ENCODE measurements at regions not wholly inside any gene's neighbourhood (a gene's known extent, or its start where the extent isn't known, plus 50 kb on each side); places are given as distances from the start of the nearest gene placed in this dataset.

DNA sequence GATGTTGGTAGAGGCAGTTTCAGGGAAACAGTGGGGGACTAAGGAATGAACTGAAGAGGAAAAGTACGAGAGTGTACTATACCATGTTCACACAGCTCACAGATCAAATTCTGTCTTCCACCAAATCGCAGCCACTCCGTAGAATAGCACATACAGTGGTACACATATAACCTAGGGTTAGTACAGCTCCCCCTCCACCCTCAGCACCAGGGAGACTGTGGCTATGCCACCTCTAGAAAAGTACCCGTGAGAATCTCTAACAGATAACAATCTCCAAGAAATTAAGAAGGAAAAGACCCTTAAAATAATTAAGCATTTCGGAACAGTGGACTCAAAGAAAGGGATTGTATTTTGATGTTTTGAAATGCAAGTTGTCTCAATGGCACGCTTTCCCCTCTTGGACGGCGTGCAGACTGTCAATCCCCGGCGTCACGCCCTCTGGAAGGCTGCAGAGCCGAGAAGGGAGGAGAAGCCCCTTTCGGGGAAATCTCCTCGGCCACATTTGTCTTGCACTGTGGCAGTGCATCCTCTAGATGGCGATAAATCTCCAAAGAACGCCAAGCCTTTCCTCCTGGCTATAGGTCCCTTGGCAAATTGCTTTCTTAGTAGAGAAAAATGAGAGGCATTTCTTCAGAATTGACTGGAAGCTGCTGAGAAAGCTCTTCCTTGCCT, 345.0 kb downstream of the REEP3 start:
- DNase-seq = peak; percentile 8

DNA sequence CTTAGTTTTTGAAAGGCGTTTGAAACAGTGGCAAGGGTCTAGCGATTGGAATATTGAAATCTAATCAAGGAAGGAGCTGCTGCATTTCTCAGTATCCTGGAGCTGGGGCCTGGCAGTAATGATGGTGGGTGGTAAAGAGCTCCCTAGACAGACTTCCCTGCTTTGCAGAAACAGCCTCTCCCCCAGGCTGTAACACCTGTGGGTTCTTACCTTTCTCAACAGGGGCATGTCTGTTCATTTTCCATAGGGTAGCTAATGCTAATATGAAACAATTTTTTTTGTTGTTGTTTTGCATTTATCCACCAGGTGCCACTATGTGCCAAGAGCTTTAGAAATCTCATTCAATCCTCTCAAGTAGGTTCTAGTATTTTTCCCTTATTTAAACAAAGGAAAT, 345.5 kb downstream of the REEP3 start:
- DNase-seq = no peak

DNA sequence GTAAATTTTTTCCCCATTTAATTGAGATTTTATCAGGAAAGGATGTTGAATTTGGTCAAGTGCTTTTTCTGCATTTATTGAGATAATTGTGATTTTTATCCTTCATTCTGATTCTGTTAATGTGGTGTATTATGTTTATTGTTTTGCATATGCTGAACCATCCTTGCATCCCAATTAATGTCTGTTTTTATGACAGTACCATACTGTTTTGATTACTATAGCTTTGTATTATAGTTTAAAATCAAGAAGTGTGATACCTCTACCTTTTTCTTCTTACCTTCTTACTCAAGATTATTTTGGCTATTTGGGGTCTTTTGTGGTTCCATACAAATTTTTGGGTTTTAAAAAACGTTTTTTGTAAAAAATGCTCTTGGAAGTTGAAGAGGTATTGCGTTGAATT, 357.2 kb downstream of the REEP3 start:
- DNase-seq = no peak

DNA sequence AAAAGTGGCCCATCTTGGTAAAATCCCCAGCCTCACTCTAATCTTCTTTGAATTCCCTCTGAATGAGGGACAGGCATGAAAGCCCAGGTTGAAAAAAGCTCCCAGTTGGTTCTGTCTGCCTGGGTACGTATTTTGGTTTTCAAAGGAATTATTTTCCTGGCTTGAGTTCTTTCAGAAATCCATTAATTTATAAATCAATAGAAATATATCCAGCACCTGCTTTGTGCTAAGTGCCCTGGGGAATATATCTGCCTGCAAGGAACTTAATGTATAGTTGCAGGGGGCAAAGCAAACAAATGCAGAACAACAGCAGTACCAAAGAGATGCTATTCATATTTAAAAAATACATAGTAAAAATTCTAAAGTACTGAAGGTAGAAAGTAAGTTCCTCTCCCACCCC, 362.7 kb downstream of the REEP3 start:
- no peak for DNase-seq

DNA sequence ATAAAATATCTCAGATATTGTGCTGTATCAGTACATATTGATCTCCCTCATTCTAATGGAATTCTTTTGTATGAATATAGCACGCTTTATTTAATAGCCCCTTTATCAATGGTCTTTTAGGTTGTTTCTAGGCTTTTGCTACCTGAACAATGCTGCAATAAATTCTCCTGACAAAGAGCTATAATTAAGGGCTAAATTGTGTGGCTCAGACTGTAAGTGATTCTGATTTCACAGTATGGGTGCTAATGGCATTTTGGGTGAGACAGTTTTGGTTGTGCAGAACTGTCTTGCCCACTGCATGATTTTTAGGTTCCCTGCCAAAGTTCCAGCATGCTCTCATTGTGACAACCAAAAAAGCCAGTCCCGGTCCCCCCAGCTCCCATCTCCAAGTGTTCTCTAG, 363.2 kb downstream of the REEP3 start:
- DNase-seq = no peak

DNA sequence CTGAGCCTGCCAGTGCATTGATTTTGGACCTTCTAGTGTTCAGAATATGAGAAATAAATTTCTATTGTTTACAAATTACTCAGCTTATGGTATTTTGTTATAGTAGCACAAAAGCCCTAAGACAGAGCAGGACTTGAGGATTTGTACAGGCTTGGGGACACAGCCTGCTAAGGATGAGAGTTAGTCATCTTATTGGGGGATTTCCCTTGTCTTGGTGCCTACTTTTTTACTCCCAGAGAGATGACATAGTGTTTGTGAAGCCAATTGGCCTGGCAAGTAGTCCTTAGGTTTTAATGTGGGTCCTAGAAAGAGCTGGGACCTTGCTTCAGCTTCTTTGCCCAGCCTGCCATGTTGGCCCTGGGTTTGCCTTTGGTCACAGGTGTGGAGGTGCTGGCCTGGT, 364.0 kb downstream of the REEP3 start:
- DNase-seq = no peak

DNA sequence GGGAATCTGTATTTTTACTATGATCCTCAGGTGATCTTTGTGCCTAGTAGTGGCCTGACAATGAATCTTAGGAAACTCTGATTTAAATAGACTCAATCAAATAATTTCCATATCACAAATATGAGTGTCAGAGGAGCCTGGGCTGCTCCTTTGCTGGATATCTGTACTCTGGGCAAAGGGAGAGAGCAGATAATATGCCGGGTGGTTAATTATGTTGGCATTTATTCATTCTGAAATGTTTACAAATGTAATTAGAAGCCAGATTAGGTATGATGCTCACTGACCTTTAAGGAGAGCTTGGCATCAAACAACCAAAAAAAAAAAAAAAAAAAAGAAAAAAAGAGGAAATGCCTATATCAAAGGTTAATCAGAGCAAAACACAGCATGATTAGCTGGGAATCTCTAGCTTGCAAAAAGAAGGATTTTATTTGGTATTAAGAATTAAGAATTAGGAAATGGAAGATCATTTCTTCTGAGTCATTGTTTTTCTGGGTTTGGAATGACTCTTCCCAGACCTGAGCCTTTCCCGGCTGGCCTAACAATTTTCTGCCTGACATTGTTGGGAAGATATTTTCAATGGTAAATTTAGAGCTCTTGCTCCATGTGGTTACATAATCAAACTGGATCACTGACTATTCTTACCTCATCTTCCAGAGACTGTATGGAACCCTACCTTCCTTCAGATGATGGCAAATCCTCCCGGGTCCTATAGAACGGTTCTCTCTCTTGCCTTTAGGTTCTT, 365.3 kb downstream of the REEP3 start:
- DNase-seq = no peak

DNA sequence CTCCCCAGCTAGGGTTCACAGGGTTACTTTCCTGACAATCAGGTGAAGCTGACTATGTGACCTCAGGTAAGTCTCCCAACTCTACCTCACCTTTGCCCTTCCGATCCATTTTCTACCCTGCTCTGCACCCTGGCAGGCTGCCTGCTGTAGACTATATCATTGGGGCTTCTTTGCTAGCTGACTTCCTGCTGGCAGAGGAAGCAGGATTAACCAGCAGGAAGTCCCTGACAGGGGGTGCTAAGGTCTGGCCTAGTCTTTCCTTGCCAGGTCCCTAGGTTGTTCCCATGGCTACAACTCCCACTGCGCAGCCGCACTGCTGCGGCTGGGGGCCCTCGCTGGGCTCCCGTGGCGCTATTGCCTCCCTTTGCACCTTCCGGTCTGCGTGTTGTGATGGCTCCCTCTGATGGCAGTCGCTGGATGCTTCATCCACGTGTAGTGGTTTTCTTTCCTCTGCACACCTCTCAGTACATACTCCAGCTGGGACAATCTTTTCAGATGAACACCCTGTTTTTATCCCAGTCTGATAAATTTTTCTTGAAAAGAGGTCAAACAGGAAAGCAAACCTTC, 365.9 kb downstream of the REEP3 start:
- DNase-seq = no peak

DNA sequence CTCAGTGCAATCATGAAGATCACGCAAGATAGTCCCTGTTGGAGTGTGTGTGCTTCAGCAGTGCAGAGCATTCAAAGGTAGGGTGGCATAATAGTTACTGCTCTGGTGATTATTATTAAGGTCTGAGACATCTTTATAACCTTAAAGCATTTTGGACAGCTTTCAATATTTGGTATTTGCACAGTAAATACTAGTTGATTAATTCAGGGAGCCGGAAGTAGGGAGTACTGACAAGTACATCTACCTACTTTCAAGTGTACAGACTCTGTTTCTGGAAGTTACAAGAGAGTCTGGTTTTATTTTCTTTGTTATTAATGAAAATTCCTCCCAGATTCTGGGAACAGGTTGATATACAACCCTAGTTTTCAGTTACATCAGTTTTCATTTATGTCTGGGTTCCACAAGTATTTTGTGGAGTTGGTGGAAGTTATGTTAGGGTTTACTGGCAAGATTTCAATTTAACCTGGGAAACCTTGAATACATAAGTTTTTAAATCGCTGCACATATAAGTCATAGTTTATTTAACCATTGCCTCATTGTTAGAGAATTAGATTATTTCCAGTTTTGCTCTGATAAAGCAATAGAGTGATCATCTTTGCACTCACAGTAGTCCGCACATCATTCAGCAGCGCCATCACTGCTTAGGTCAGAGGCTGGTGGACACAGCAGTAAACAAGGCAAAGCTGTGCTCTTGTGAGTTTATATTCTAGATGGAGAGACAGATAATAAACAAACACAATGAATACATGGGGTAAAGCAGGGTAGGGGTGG, 366.6 kb downstream of the REEP3 start:
- no peak for DNase-seq

DNA sequence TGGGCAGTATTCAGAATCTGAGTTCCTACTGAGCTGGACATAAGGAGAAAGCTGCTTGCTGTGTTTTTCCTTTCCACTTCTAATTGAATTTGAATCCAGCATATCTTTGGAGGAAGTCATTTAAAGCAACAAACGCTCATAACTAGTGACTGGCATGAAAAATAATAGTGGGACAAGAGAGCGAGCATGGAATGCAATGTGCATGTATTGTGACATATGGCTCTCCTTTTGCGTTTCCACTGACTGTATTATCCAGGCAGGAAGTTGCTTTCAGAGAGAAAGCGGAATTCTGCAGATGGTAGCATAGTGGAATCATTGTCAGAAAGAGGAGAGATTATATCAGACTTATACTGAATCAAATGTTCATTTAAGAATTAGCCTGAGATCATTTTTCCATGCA, 368.6 kb downstream of the REEP3 start:
- DNase-seq = no peak

DNA sequence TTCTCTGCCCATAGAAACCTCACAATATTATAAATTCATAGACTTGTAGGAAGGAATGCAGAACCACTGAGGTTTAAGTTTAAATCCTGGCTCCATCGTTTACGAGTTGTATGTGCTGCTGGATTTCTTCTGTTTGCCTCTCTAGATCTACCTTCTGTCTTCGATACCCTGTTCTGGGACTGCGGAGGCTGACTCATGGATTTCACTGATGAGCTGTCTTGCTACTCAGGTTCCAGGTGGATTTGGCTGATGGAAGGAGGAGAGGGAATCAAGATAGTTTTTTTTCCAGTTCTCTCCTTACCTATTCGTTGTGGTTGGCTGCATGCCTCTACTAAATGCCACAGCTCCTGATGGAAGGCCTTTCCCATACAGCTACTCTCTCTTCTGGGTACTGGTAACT, 375.8 kb downstream of the REEP3 start:
- no peak for DNase-seq

DNA sequence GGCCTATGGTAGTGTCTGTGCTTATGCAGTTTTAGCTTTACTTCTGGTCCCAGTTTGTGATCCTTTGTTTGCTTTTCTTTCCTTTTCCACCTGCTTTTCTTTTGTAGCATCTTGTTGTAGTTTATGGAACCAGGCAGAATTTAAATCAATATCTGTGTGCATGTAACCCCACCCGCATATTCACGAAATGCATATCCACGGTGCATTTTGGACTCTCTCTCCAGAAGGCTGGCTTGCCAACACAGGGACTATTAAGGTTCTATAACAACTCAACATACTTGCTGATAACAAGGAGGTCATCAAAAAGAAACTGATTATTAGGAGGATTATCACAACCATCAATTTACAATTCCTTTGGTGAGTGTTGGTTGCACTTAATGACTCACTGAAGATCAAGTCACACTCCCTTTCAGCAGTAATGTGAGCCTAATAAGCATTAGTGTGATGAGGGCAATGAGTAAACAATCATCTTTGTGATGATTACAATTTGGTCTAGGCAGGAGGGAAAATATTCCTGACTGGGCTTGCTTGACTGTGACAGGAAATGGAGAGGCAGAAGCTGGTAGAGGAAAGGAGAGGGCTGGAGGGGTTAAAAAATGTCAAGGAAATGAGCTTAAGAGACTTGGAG, 378.6 kb downstream of the REEP3 start:
- no peak for DNase-seq

DNA sequence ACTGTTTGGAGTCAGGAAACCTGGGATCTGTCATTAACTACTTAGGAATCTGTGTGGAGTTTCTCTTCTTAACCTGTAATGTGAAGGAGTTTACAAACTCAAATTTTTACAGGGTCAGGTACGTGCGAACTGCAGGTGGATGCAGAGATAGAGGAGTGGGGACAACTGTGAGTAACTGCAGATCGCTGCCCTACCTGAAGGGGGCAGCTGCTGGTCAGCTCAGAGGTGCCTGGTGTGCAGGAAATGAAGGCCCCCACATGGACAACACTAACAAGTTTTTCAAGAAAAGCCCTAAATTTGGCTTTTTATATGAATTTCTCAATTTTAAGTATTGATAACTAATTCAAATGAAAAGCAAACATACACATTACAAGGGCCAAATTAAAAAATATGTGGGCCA, 380.0 kb downstream of the REEP3 start:
- no peak for DNase-seq

DNA sequence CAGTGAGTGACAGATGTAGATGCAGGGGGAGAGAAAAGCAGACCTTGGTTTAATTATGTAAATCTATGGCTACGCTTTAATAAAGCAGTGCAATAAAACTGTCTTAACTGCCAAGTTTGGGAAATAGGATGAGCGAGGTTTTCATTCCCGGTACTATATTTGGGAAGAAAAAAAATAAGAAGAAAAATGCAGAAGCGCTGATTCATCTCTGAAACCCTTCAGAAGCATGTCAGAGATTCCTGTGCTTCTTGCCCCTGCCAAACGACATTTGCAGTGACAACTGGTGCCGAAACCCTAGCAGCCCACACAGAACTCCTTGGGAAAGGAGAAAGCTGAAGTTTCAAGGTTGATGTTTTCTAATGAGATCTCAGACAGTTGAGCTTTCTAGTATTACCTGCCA, 380.7 kb downstream of the REEP3 start:
- no peak for DNase-seq

DNA sequence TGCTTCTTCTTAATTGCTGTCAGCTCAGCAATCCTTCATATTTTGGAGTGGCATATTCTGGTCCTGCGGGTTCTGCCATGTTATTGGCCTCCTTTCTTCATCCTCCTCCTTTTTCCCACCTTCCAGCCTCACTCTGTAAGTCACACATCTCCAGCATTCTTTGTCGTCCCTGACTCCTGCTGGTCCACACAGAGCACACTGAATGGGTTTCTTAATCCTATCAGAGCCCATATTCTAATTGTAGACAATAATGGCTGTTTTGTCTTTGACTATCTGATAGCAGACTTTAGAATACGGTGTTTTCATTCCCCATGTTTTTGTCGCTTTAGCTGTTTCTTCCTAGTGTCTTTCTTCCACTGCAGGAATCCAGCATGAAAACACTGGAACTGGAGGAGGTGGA, 389.6 kb downstream of the REEP3 start:
- DNase-seq = no peak

DNA sequence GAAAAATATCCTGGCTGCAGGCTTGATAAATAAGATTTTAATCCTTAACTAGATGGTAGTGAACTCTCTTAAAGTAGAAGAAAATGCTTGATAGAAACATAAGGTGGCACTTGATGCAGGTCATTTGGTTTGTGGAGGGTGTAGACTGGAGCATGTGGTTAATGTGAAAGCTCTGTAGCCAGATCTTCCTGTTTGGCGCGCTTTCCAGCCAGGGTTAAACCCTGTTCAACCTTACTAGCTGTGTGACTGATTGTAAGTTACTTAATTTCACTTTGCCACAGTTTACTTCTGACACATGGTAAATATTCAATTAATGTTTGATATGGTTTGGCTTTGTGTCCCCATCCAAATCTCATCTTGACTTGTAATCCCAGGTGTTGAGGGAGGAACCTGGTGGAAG, 394.0 kb downstream of the REEP3 start:
- DNase-seq = no peak

DNA sequence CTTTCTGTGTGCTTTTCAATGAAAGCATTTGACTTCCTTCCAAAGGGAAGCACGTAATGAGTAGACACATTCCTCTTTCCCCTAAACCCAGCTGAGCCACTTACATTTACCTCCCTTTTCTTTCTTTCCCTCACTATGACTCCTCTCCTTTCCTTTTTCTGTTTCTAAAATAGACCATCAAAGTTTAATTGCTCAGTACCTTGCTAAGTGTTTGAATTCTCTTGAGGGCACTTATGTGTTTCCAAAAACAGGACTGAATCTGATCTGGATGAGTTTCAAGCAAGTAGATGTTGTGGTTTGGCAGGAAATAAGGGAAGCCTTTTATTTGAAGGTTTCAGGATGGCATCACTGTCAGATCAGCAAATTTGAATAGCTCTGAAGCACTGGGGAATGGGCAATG, 396.2 kb downstream of the REEP3 start:
- no peak for DNase-seq

DNA sequence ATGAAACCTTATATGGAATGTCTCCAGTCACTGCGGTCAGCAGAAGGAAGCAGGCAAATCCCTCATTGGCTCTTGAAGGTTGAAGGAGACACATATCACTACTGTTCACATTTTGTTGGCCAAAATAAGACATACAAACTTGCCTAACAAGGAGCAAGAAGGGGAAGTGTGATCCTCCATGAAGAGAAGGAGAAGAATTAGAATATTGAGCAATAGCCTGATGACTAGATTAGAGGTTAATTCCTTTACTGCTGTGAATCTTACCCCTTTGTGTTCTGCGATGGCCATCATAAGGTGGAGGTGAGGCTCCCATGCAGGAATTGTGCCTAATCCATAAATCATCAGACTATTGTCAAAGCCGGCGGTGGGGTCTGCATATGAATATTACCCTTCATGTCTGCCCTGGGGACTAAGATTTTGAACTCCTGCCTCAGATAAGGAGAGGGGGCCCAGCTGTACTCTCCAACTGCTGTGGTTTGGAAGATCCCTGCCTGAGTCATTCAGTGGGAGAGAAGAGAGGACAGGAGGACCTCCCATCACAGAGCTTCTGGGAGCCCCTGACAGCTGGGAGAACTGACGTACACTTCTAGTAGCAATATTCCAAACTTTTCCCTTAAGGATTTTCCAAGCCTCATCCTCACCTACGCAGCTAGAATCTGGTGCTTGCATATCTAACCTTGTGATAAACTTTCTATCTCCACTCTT, 398.5 kb downstream of the REEP3 start:
- no peak for DNase-seq

DNA sequence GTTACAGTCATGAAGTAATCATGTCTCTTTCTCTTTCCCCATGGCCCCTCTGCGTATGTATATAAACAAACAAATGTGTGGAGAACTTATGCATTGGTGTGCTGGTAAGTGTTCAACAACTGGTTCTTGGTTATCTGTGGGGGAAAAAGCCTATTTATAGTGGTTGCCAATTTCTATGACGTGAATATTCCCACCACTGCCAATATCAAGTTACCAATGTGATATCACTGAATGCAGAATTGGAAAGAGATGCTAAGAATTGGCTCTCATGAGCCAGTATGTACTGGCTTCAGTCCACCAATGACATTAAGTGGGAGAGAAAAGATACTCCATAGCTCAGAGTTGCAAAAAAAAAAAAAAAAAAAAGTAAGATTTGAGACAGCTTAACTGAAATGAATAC, 399.7 kb downstream of the REEP3 start:
- DNase-seq = no peak

DNA sequence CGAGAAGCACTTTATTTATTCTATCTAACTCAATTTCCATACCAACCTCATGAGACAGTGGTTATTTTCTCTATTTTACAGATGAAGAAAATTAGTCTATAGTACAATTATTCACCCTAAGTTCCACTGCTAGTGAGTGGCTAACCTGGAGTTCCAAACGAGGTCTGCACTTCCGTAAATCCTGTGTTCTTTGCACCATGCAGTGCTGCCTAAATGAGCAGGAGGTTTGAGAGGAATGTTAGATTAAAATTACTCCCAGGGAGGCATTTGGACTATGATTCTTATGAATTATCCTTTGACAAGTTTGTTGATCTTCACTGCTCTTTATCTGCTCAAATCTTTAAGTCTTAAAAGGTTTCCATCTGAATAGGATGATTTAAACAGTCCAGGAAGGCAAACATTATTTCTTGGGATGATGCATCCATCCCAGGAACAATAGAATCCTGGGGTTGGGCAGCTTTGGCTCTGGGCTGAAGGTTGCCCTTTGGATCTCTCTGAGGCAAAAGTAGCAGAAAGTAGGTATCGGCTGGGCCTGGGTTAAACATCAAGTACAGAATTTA, 400.8 kb downstream of the REEP3 start:
- no peak for DNase-seq

DNA sequence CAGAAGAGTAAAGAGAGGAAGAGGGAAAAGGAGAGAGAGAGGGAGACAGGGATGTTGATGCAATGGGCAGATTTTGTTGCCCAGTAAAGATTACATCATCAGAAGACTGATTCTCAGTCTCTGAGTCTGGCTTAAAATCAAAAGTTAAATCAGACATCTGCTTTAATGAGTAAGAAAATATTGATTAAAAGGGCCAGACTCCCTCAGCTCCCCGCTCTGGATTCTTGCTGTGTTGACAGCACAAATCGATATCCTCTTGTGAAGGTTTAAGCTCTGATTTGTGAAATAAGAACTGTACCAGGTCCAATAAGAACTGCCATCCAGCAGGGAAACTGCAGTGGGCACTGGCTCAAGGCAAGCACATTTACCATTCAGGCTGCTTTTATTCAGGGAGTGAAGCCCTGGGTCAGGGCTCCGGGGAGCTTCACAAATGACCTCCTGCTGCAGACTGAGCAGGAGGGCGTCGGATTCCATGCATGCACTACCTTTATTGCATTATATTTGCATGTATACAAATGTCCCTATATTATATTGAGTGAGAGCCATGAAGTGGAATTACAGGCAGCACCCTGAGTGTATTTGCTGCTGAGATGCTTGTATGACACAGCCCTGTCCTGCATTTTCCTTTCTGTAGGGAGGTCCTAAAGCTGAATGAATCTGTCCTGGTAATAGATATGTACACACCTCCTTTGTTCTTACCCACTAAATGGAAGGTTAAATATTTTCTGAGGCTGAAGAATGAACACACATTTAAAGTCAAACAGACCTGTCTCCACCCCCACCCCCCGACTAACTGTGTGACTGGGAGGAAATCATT, 401.5 kb downstream of the REEP3 start:
- no peak for DNase-seq

All from central memory CD4-positive, alpha-beta T cell (primary cell).